GM12878 (cell line): ENCODE measurements at regions not wholly inside any gene's neighbourhood (a gene's known extent, or its start where the extent isn't known, plus 50 kb on each side); places are given as distances from the start of the nearest gene placed in this dataset.

Experiments used
- ATAC-seq: fragments of 200-7000 bp; cut with Tn5 transposase; 3 replicates; pipeline ENCODE4 v1.9.1; 2020; ENCODE audit warnings: mild to moderate bottlenecking, moderate library complexity
- BruUV-seq: library from RNA; stranded (reverse); fragments of 400-500 nt; replicated peaks from 2 replicates; lab custom pipeline; 2021; lab: Mats Ljungman, UMichigan
- CTCF ChIA-PET: fragments of 300-600 bp; sonication (Branson Sonifier 250); formaldehyde crosslinking; extraction: SDS; loops from one replicate; lab custom pipeline; 2021; ENCODE audit warnings: inconsistent platforms; lab: Yijun Ruan, JAX
- POLR2A ChIA-PET: fragments of 350-600 bp; formaldehyde crosslinking; extraction: SDS; loops from one replicate; lab custom pipeline; 2021; ENCODE audit warnings: inconsistent platforms; lab: Charles Lee
- RAD21 ChIA-PET: fragments of 300-600 bp; sonication (Branson Sonifier 250); formaldehyde crosslinking; loops from one replicate; lab custom pipeline; 2023; ENCODE audit warnings: antibody characterized with exemption; ENCODE audit not compliant: unreplicated experiment; lab: Charles Lee
- SMC1A ChIA-PET: fragments of 300-600 bp; sonication (Branson Sonifier 250); formaldehyde crosslinking; loops from one replicate; lab custom pipeline; 2023; ENCODE audit not compliant: unreplicated experiment, uncharacterized antibody; lab: Charles Lee
- DNase-seq: peaks from one replicate; pipeline ENCODE4 v3.0.0-alpha.2; 2011; ENCODE audit warnings: low read depth, low spot score
- FAIRE-seq: peaks from 3 replicates; lab custom pipeline; 2011; peaks lifted over from hg19 to GRCh38; lab: Jason Lieb, UNC
- H2AFZ ChIP-seq: 2 replicates; pipeline ENCODE4 v1.6.0; 2011; ENCODE audit warnings: low read depth, low read length, control low read depth; ENCODE audit not compliant: control insufficient read depth
- H3K27ac ChIP-seq: 2 replicates; pipeline ENCODE4 v1.5.1; 2011; ENCODE audit warnings: control low read depth; ENCODE audit not compliant: control insufficient read depth, insufficient read depth
- H3K27me3 ChIP-seq, 2 experiments: replicated peaks in 1 of 2; 2 replicates each; pipeline versions ENCODE4 v1.6.0 to v1.6.1; 2011; ENCODE audit warnings: low read length in 1 of 2; ENCODE audit not compliant: control insufficient read depth in 2 of 2, insufficient read depth in 2 of 2
- H3K36me3 ChIP-seq, 2 experiments: 2 replicates each; pipeline ENCODE4 v1.5.1; 2011; ENCODE audit warnings: low read length in 1 of 2; ENCODE audit not compliant: control insufficient read depth in 2 of 2, insufficient read depth in 2 of 2
- H3K4me1 ChIP-seq: 2 replicates; pipeline ENCODE4 v1.6.1; 2011; ENCODE audit warnings: mild to moderate bottlenecking, low read length, moderate library complexity, mixed read lengths; ENCODE audit not compliant: control insufficient read depth, insufficient read depth
- H3K4me2 ChIP-seq: 2 replicates; pipeline ENCODE4 v1.6.0; 2011; ENCODE audit warnings: control low read depth; ENCODE audit not compliant: control insufficient read depth, insufficient read depth
- H3K4me3 ChIP-seq: fragments of 200-600 bp; sonication (generic); 2 replicates; pipeline ENCODE4 v1.5.1; 2016
- H3K79me2 ChIP-seq: 2 replicates; pipeline ENCODE4 v1.6.0; 2011; ENCODE audit warnings: low read length; ENCODE audit not compliant: control insufficient read depth, insufficient read depth
- H3K9ac ChIP-seq: 2 replicates; pipeline ENCODE4 v1.8.0; 2011; ENCODE audit warnings: low read length, control low read depth, mixed read lengths; ENCODE audit not compliant: control insufficient read depth, insufficient read depth
- H3K9me3 ChIP-seq: replicated peaks from 3 replicates; pipeline ENCODE4 v1.5.1; 2011; ENCODE audit warnings: mild to moderate bottlenecking, low read length; ENCODE audit not compliant: control insufficient read depth, insufficient read depth
- H4K20me1 ChIP-seq: 2 replicates; pipeline ENCODE4 v1.6.0; 2011; ENCODE audit not compliant: control insufficient read depth, insufficient read depth
- BACH1 ChIP-seq: fragments of 450-650 bp; IDR thresholded peaks from 2 replicates; pipeline ENCODE4 v1.6.1; 2017; ENCODE audit warnings: mild to moderate bottlenecking, borderline replicate concordance
- IRF4 ChIP-seq: IDR thresholded peaks from 2 replicates; pipeline ENCODE4 v1.6.1; 2011; ENCODE audit warnings: low read depth, low read length
- KAT2A ChIP-seq: conservative IDR thresholded peaks from 2 replicates; pipeline ENCODE4 v1.6.1; 2011; ENCODE audit warnings: low read depth, low read length; ENCODE audit not compliant: control insufficient read depth
- SREBF1 ChIP-seq: IDR thresholded peaks from 2 replicates; pipeline ENCODE4 v1.6.1; 2012; ENCODE audit warnings: mild to moderate bottlenecking, low read length
- STAT3 ChIP-seq: IDR thresholded peaks from 2 replicates; pipeline ENCODE4 v1.6.1; 2011; ENCODE audit warnings: low read depth, low read length, improper control_type of control experiment
- ZNF24 ChIP-seq: fragments of 450-650 bp; IDR thresholded peaks from 2 replicates; pipeline ENCODE4 v1.6.1; 2017; ENCODE audit warnings: antibody characterized with exemption, mild to moderate bottlenecking
- ZNF592 ChIP-seq: fragments of 450-650 bp; IDR thresholded peaks from 2 replicates; pipeline ENCODE4 v1.6.1; 2017; ENCODE audit warnings: mild to moderate bottlenecking, moderate library complexity
- WGBS: methylation state at CpG from one replicate; pipeline ENCODE4 v1.1.6; 2016; ENCODE audit warnings: low lambda C conversion rate; ENCODE audit not compliant: insufficient replicate concordance, insufficient coverage; ENCODE audit errors: missing lambda C conversion rate; 5-methylcytosine and 5-hydroxymethylcytosine counted together
- in situ Hi-C: fragments of 300-500 bp; cut with MboI; formaldehyde crosslinking; loops from 9 replicates; pipeline ENCODE4 v1.14.3; 2018; ENCODE audit warnings: mixed read lengths
- intact Hi-C: fragments of 100-400 bp; cut with micrococcal nuclease; formaldehyde crosslinking; loops from one replicate; pipeline ENCODE4 v1.14.2; 2022; ENCODE audit not compliant: unreplicated experiment
- TF ChIP-seq, protein P1 (sequence below): fragments of 450-650 bp; formaldehyde crosslinking; IDR thresholded peaks from 2 replicates; pipeline ENCODE4 v1.5.0; 2022; ENCODE audit warnings: mild to moderate bottlenecking, missing genetic modification characterization

GRCh38 chr17:71396711-71397110 lies 724.1 kb upstream of the SOX9 start:
- Histone ChIP-seq H3K27ac (no peak overlapping the region), H3K9me3 (no peaks in the 10 kb centered on the region), H3K4me2 (no peak overlapping the region), H3K36me3 (no peaks in the 10 kb centered on the region), H3K79me2 (no peaks in the 10 kb centered on the region), H3K9ac (no peak overlapping the region), H3K27me3 (no peaks in the 10 kb centered on the region), H3K4me3 (no peak overlapping the region), H3K4me1 (no peaks in the 10 kb centered on the region), H4K20me1 (no peaks in the 10 kb centered on the region), H2AFZ (no peak overlapping the region)
- no TSS peak for BruUV-seq
- SMC1A ChIA-PET = no interaction called here
- RAD21 ChIA-PET = no interaction called here
- WGBS = 69% methylated on average over 3 of the region's 3 CpGs
- in situ Hi-C loops (no loop called here), intact Hi-C loops (no loop called here)
- CTCF ChIA-PET = no interaction called here
- FAIRE-seq (no peak), ATAC-seq (no peak), DNase-seq (no peak)
- TF ChIP-seq ZNF592 (no peak), ZNF24 (no peak), KAT2A (no peak), SREBF1 (no peak), IRF4 (no peak), BACH1 (no peak), STAT3 (no peak)
- TF ChIP-seq, protein P1, sequence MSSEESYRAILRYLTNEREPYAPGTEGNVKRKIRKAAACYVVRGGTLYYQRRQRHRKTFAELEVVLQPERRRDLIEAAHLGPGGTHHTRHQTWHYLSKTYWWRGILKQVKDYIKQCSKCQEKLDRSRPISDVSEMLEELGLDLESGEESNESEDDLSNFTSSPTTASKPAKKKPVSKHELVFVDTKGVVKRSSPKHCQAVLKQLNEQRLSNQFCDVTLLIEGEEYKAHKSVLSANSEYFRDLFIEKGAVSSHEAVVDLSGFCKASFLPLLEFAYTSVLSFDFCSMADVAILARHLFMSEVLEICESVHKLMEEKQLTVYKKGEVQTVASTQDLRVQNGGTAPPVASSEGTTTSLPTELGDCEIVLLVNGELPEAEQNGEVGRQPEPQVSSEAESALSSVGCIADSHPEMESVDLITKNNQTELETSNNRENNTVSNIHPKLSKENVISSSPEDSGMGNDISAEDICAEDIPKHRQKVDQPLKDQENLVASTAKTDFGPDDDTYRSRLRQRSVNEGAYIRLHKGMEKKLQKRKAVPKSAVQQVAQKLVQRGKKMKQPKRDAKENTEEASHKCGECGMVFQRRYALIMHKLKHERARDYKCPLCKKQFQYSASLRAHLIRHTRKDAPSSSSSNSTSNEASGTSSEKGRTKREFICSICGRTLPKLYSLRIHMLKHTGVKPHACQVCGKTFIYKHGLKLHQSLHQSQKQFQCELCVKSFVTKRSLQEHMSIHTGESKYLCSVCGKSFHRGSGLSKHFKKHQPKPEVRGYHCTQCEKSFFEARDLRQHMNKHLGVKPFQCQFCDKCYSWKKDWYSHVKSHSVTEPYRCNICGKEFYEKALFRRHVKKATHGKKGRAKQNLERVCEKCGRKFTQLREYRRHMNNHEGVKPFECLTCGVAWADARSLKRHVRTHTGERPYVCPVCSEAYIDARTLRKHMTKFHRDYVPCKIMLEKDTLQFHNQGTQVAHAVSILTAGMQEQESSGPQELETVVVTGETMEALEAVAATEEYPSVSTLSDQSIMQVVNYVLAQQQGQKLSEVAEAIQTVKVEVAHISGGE = no peak
- POLR2A ChIA-PET = no interaction called here
